OCI-LY7 (cell line): ENCODE measurements at regions not wholly inside any gene's neighbourhood (a gene's known extent, or its start where the extent isn't known, plus 50 kb on each side); places are given as distances from the start of the nearest gene placed in this dataset.

ENCODE experiments used
- BruUV-seq: library from RNA; stranded (reverse); fragments of 400-500 nt; replicated peaks from 2 replicates; lab custom pipeline; 2021; lab: Mats Ljungman, UMichigan
- CTCF ChIA-PET: fragments of 300-600 bp; sonication (Branson Sonifier 250); formaldehyde crosslinking; loops from one replicate; lab custom pipeline; 2022; ENCODE audit warnings: antibody characterized with exemption; ENCODE audit not compliant: unreplicated experiment; lab: Charles Lee
- POLR2A ChIA-PET: fragments of 300-600 bp; sonication (Branson Sonifier 250); formaldehyde crosslinking; loops from one replicate; lab custom pipeline; 2022; ENCODE audit warnings: antibody characterized with exemption; lab: Charles Lee
- DNase-seq: peaks from one replicate; pipeline ENCODE4 v3.0.0-alpha.2; 2015; ENCODE audit warnings: low spot score
- H2AFZ ChIP-seq: fragments of 200-600 bp; sonication (generic), shearing (Covaris generic); 2 replicates; pipeline ENCODE4 v1.6.1; 2014; ENCODE audit warnings: mild to moderate bottlenecking, antibody characterized with exemption, low read length, moderate library complexity
- H3K27ac ChIP-seq: fragments of 200-600 bp; sonication (generic); 2 replicates; pipeline ENCODE4 v1.5.1; 2014; ENCODE audit warnings: mixed run types, low read depth, mild to moderate bottlenecking, moderate library complexity, low read length, inconsistent platforms; ENCODE audit not compliant: poor library complexity, severe bottlenecking
- H3K36me3 ChIP-seq: fragments of 200-600 bp; sonication (generic); 2 replicates; pipeline ENCODE4 v1.6.1; 2014; ENCODE audit warnings: mild to moderate bottlenecking, antibody characterized with exemption, low read length, moderate library complexity, mixed read lengths; ENCODE audit not compliant: insufficient read depth
- H3K4me1 ChIP-seq: fragments of 200-600 bp; sonication (generic); 2 replicates; pipeline ENCODE4 v1.5.1; 2014; ENCODE audit warnings: mild to moderate bottlenecking, low read length; ENCODE audit not compliant: insufficient read depth, poor library complexity, severe bottlenecking
- H3K4me2 ChIP-seq: fragments of 200-600 bp; sonication (generic); 2 replicates; pipeline ENCODE4 v1.6.1; 2014; ENCODE audit warnings: mild to moderate bottlenecking, low read length
- H3K4me3 ChIP-seq: fragments of 200-600 bp; sonication (generic); 2 replicates; pipeline ENCODE4 v1.5.1; 2014; ENCODE audit warnings: mild to moderate bottlenecking, low read depth, low read length; ENCODE audit not compliant: poor library complexity, severe bottlenecking
- H3K79me2 ChIP-seq: fragments of 200-600 bp; sonication (generic); 2 replicates; pipeline ENCODE4 v1.6.1; 2016; ENCODE audit warnings: low read depth, mild to moderate bottlenecking, low read length, moderate library complexity, mixed read lengths; ENCODE audit not compliant: insufficient read depth
- H3K9me2 ChIP-seq: fragments of 200-600 bp; sonication (generic); 2 replicates; pipeline ENCODE4 v1.6.1; 2016; ENCODE audit warnings: mild to moderate bottlenecking, low read length, mixed read lengths; ENCODE audit not compliant: insufficient read depth
- H3K9me3 ChIP-seq: fragments of 200-600 bp; sonication (generic); 2 replicates; pipeline ENCODE4 v1.6.1; 2014; ENCODE audit warnings: mild to moderate bottlenecking, mixed run types, low read length, mixed read lengths
- H4K20me1 ChIP-seq: fragments of 200-600 bp; sonication (generic); 2 replicates; pipeline ENCODE4 v1.6.1; 2014; ENCODE audit warnings: mild to moderate bottlenecking, antibody characterized with exemption, low read length, moderate library complexity, mixed read lengths; ENCODE audit not compliant: insufficient read depth
- EZH2phosphoT487 ChIP-seq: fragments of 200-600 bp; sonication (generic); IDR thresholded peaks from 2 replicates; pipeline ENCODE4 v1.6.1; 2018; ENCODE audit warnings: low read depth, borderline replicate concordance, mild to moderate bottlenecking, mixed run types, antibody characterized with exemption, low read length, moderate library complexity, mixed read lengths
- intact Hi-C: fragments of 100-400 bp; cut with micrococcal nuclease; formaldehyde crosslinking; loops from one replicate; pipeline ENCODE4 v1.10.0; 2022; ENCODE audit not compliant: unreplicated experiment
- TF ChIP-seq, protein P1 (sequence below): fragments of 200-600 bp; sonication (generic); conservative IDR thresholded peaks from 2 replicates; pipeline ENCODE4 v1.5.1; 2014; ENCODE audit warnings: mild to moderate bottlenecking, antibody characterized with exemption, low read length, moderate library complexity, mixed read lengths

DNA sequence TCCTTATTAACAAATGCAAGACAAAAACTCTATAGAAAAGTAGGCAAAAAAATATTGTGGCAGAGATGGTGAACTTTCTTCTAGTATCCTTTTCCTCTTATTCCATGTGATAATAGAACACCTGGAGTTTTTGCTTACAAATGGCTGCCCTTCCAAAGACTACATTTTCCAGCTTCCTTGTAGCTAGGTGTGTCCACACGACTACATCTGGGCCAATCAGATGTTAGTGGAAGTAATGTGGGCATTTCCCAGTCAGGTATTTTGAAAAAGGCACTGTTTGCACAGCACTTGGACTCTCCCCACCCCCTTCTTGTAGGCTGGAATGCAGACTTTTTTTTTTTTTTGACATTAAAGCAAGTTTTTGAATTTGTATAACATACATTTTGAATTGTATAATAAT, 105.5 kb upstream of the TBX20 start:
- Histone ChIP-seq H4K20me1 (no peaks in the 10 kb centered on the region), H3K4me2 (no peak overlapping the region), H3K27ac (no peak overlapping the region), H3K9me3 (no peaks in the 10 kb centered on the region), H3K36me3 (no peaks in the 10 kb centered on the region), H3K9me2 (no peaks in the 10 kb centered on the region), H3K79me2 (no peaks in the 10 kb centered on the region), H3K4me1 (no peaks in the 10 kb centered on the region), H2AFZ (no peak overlapping the region), H3K4me3 (no peak overlapping the region)
- no peak for TF ChIP-seq EZH2phosphoT487
- TF ChIP-seq, protein P1, sequence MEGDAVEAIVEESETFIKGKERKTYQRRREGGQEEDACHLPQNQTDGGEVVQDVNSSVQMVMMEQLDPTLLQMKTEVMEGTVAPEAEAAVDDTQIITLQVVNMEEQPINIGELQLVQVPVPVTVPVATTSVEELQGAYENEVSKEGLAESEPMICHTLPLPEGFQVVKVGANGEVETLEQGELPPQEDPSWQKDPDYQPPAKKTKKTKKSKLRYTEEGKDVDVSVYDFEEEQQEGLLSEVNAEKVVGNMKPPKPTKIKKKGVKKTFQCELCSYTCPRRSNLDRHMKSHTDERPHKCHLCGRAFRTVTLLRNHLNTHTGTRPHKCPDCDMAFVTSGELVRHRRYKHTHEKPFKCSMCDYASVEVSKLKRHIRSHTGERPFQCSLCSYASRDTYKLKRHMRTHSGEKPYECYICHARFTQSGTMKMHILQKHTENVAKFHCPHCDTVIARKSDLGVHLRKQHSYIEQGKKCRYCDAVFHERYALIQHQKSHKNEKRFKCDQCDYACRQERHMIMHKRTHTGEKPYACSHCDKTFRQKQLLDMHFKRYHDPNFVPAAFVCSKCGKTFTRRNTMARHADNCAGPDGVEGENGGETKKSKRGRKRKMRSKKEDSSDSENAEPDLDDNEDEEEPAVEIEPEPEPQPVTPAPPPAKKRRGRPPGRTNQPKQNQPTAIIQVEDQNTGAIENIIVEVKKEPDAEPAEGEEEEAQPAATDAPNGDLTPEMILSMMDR, result no peak
- ChIA-PET CTCF (no interaction called here), POLR2A (no interaction called here)
- BruUV-seq, result no TSS peak
- intact Hi-C loops, result no loop called here
- no peak for DNase-seq

DNA sequence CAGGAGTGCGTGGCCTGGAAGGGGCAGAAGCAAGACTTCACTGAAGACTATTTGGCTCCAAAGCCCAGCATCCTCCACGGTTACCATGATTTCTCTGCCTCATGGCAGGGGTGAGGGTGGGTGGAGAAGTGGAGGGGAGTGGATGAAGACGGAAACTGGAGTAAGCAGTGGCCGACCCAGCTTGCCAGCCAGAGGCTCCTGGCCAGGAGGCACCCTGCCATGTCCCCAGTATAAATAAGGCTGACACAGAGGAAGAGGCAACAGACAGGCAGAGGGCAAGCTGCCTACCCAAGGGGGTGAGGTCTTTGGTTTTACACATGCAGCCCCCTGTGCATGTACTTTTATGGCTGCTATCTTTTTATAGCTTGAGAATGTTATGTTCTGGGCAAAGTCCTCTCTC, 102.6 kb upstream of the TBX20 start:
- Histone ChIP-seq H3K4me2 (no peak overlapping the region), H2AFZ (no peak overlapping the region), H3K9me3 (no peaks in the 10 kb centered on the region), H3K36me3 (no peaks in the 10 kb centered on the region), H4K20me1 (no peaks in the 10 kb centered on the region), H3K27ac (no peak overlapping the region), H3K79me2 (no peaks in the 10 kb centered on the region), H3K4me1 (no peaks in the 10 kb centered on the region), H3K9me2 (no peaks in the 10 kb centered on the region), H3K4me3 (no peak overlapping the region)
- no TSS peak for BruUV-seq
- DNase-seq, result no peak
- CTCF ChIA-PET, result no interaction called here
- intact Hi-C loops, result no loop called here
- TF ChIP-seq, protein P1, result no peak
- TF ChIP-seq EZH2phosphoT487, result no peak
- POLR2A ChIA-PET, result no interaction called here

DNA sequence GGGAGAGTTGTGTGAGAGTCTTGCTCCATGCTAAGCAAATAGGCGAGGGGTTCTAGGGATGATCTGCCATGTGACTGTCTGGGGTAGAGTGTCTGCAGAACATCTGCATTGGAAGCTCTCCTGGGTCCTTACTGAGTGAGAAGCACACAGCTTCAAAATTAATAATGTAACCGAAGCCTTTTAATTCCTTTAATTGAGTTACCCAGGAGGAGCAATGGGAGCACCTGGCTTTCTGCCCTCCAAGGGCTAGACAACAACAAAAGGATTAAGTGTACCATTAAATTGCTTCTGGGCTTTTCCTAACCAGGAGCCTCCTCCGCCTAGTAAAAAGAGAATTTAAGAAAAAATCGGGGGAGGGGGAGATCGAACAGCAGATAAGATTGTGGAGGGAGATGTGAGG, 102.0 kb upstream of the TBX20 start:
- H3K27ac ChIP-seq, result no peak overlapping the region
- ChIA-PET POLR2A (no interaction called here), CTCF (no interaction called here)
- no peaks in the 10 kb centered on the region for H3K36me3 ChIP-seq
- H3K4me1 ChIP-seq, result no peaks in the 10 kb centered on the region
- intact Hi-C loops, result no loop called here
- no peak overlapping the region for H3K4me3 ChIP-seq
- no peaks in the 10 kb centered on the region for H3K79me2 ChIP-seq
- H2AFZ ChIP-seq, result no peak overlapping the region
- H3K4me2 ChIP-seq, result no peak overlapping the region
- no peak for DNase-seq
- no peaks in the 10 kb centered on the region for H4K20me1 ChIP-seq
- H3K9me3 ChIP-seq, result no peaks in the 10 kb centered on the region
- BruUV-seq, result no TSS peak
- TF ChIP-seq EZH2phosphoT487, result no peak
- TF ChIP-seq, protein P1, result no peak
- no peaks in the 10 kb centered on the region for H3K9me2 ChIP-seq
